ENCODE measurements at regions not wholly inside any gene's neighbourhood (a gene's known extent, or its start where the extent isn't known, plus 50 kb on each side); places are given as distances from the start of the nearest gene placed in this dataset.

- TF ChIP-seq CTCF (IDR thresholded peaks at IDR 0.05) (no peak), POLR2A (IDR thresholded peaks at IDR 0.05) (no peak)
These were observed 254.6 kb upstream of the ID2 start for GRCh38 chr2:8427211-8427610.

All from adrenal gland (tissue), 5 donors.